ENCODE measurements at regions not wholly inside any gene's neighbourhood (a gene's known extent, or its start where the extent isn't known, plus 50 kb on each side); places are given as distances from the start of the nearest gene placed in this dataset.
"Not testable (repeated sequence)": the region's sequence is repeated elsewhere in the genome, so short reads cannot be mapped to it uniquely, and the experiment has no call there.

DNA sequence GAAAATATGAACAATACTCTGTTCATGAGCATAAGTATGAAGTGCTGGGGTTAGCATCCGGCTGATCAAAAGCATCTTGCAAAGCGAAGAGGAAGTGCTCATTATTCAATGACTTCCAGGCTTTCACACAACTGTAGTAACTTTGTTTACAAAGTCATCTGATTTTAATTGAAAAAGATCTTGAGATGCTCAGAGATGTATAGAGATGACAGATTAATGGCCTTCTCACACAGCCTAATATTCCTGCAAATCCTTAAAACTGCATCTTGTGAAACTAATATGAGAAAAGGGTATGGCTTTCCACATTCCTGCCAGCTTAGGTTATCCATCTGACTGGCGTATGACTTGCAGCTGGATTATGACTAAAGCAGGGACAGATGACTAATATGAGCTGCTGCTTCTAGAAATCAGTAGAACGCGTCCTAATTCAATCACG, 125.4 kb downstream of the CASP12 start:
- Histone ChIP-seq H4K20me1 (ENCODE audit: insufficient read depth, low read length) (no peaks in the 10 kb centered on the region), H3K4me3 (replicated peaks in 1 of 3; ENCODE audit: low read depth in 2 of 3, low read length in 3 of 3) (no peak overlapping the region), H3K36me3 (replicated peaks in 1 of 2; ENCODE audit: control insufficient read depth in 1 of 2, insufficient read depth in 2 of 2, low read length in 2 of 2) (no peaks in the 10 kb centered on the region), H3K4me1 (ENCODE audit: control insufficient read depth in 1 of 2, insufficient read depth in 2 of 2, low read length in 2 of 2) (no peaks in the 10 kb centered on the region), H3K9me3 (replicated peaks in 1 of 2; ENCODE audit: control insufficient read depth in 1 of 2, insufficient read depth in 1 of 2, low read length in 2 of 2) (no peaks in the 10 kb centered on the region), H3K9ac (ENCODE audit: insufficient read depth, low read length, poor library complexity, severe bottlenecking) (no peak overlapping the region), H3K27me3 (ENCODE audit: control insufficient read depth in 2 of 2, insufficient read depth in 2 of 2, low read length in 2 of 2) (no peaks in the 10 kb centered on the region), H3K4me2 (replicated peaks; ENCODE audit: extremely low read depth, low read length, poor library complexity, severe bottlenecking) (no peak overlapping the region), H2AFZ (ENCODE audit: insufficient read depth, low read depth, low read length, poor library complexity, severe bottlenecking) (no peak overlapping the region), H3K27ac (ENCODE audit: low read depth in 1 of 2, low read length in 2 of 2) (no peak overlapping the region), H3K79me2 (ENCODE audit: insufficient read depth, low read length) (no peaks in the 10 kb centered on the region)
- Mint-ChIP-seq H3K4me3 (no peak overlapping the region), H3K27ac (no peak overlapping the region), H3K4me1 (no peaks in the 10 kb centered on the region), H3K27me3 (ENCODE audit: low read depth in 3 of 3) (no peaks in the 10 kb centered on the region), H3K36me3 (no peaks in the 10 kb centered on the region), H3K9me3 (peaks cover 0 to 4% (median 2%) of the 10 kb centered on the region in 7 donors)
- TF ChIP-seq CTCF (IDR thresholded peaks at IDR 0.05) = no peak
- WGBS (ENCODE audit: insufficient coverage) = 100% methylated on average over 1 of the region's 6 CpGs
- no peak for DNase-seq
- intact Hi-C loops (cut with micrococcal nuclease) = no loop called here

- TF ChIP-seq CTCF (IDR thresholded peaks at IDR 0.05) = no peak
- no peak overlapping the region for H3K4me3 Mint-ChIP-seq
- no peaks in the 10 kb centered on the region for H3K4me1 Mint-ChIP-seq
- H3K4me2 ChIP-seq (replicated peaks; ENCODE audit: extremely low read depth, low read length, poor library complexity, severe bottlenecking) = no peak overlapping the region
- no peaks in the 10 kb centered on the region for H3K27me3 ChIP-seq (ENCODE audit: control insufficient read depth in 2 of 2, insufficient read depth in 2 of 2, low read length in 2 of 2)
- no peaks in the 10 kb centered on the region for H3K9me3 ChIP-seq (replicated peaks in 1 of 2; ENCODE audit: control insufficient read depth in 1 of 2, insufficient read depth in 1 of 2, low read length in 2 of 2)
- no peak for DNase-seq
- no peaks in the 10 kb centered on the region for H3K36me3 Mint-ChIP-seq
- no peak overlapping the region for H3K9ac ChIP-seq (ENCODE audit: insufficient read depth, low read length, poor library complexity, severe bottlenecking)
- no peaks in the 10 kb centered on the region for H3K27me3 Mint-ChIP-seq (ENCODE audit: low read depth in 3 of 3)
- H3K9me3 Mint-ChIP-seq = peaks cover 0 to 4% (median 2%) of the 10 kb centered on the region in 7 donors
- WGBS (ENCODE audit: insufficient coverage) = 88% methylated on average over 2 of the region's 3 CpGs
- no peaks in the 10 kb centered on the region for H4K20me1 ChIP-seq (ENCODE audit: insufficient read depth, low read length)
- H3K27ac ChIP-seq (ENCODE audit: low read depth in 1 of 2, low read length in 2 of 2) = no peak overlapping the region
- H3K4me3 ChIP-seq (replicated peaks in 1 of 3; ENCODE audit: low read depth in 2 of 3, low read length in 3 of 3) = no peak overlapping the region
- intact Hi-C loops (cut with micrococcal nuclease) = no loop called here
- H3K4me1 ChIP-seq (ENCODE audit: control insufficient read depth in 1 of 2, insufficient read depth in 2 of 2, low read length in 2 of 2) = no peaks in the 10 kb centered on the region
- H3K79me2 ChIP-seq (ENCODE audit: insufficient read depth, low read length) = no peaks in the 10 kb centered on the region
- H3K27ac Mint-ChIP-seq = no peak overlapping the region
- no peaks in the 10 kb centered on the region for H3K36me3 ChIP-seq (replicated peaks in 1 of 2; ENCODE audit: control insufficient read depth in 1 of 2, insufficient read depth in 2 of 2, low read length in 2 of 2)
- H2AFZ ChIP-seq (ENCODE audit: insufficient read depth, low read depth, low read length, poor library complexity, severe bottlenecking) = no peak overlapping the region
Measured at GRCh38 chr11:104771763-104772162, 126.5 kb downstream of the CASP12 start.

DNA sequence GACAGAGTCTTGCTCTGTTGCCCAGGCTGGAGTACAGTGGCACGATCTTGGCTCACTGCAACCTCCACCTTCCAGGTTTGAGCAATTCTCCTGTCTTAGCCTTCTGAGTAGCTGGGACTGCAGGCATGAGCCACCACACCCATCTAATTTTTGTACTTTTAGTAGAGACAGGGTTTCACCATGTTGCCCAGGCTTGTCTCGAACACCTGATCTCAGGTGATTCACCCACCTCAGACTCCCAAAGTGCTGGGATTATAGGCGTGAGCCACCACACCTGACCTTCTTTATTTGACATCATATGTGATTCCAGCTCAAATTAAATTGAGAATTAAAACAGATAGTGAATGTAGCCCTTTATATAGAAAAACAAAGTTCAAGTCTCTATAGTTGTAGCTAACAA, 127.2 kb downstream of the CASP12 start:
- H3K4me1 Mint-ChIP-seq; H3K36me3 Mint-ChIP-seq; H3K36me3 ChIP-seq (replicated peaks in 1 of 2; ENCODE audit: control insufficient read depth in 1 of 2, insufficient read depth in 2 of 2, low read length in 2 of 2); H3K27ac ChIP-seq (ENCODE audit: low read depth in 1 of 2, low read length in 2 of 2); intact Hi-C loops (cut with micrococcal nuclease); H3K4me2 ChIP-seq (replicated peaks; ENCODE audit: extremely low read depth, low read length, poor library complexity, severe bottlenecking); H3K4me3 Mint-ChIP-seq; H3K9ac ChIP-seq (ENCODE audit: insufficient read depth, low read length, poor library complexity, severe bottlenecking); H3K27me3 ChIP-seq (ENCODE audit: control insufficient read depth in 2 of 2, insufficient read depth in 2 of 2, low read length in 2 of 2); H3K9me3 Mint-ChIP-seq; H3K27ac Mint-ChIP-seq; H3K9me3 ChIP-seq (replicated peaks in 1 of 2; ENCODE audit: control insufficient read depth in 1 of 2, insufficient read depth in 1 of 2, low read length in 2 of 2); H3K27me3 Mint-ChIP-seq (ENCODE audit: low read depth in 3 of 3); H3K4me1 ChIP-seq (ENCODE audit: control insufficient read depth in 1 of 2, insufficient read depth in 2 of 2, low read length in 2 of 2); H3K79me2 ChIP-seq (ENCODE audit: insufficient read depth, low read length); H3K4me3 ChIP-seq (replicated peaks in 1 of 3; ENCODE audit: low read depth in 2 of 3, low read length in 3 of 3); H2AFZ ChIP-seq (ENCODE audit: insufficient read depth, low read depth, low read length, poor library complexity, severe bottlenecking); DNase-seq; H4K20me1 ChIP-seq (ENCODE audit: insufficient read depth, low read length): not testable (repeated sequence)
- WGBS (ENCODE audit: insufficient coverage) = 100% methylated on average over 1 of the region's 3 CpGs

All from CD14-positive monocyte (primary cell).